HepG2 (cell line): ENCODE measurements at regions not wholly inside any gene's neighbourhood (a gene's known extent, or its start where the extent isn't known, plus 50 kb on each side); places are given as distances from the start of the nearest gene placed in this dataset.

Source experiments
- CHD2 ChIP-seq: IDR thresholded peaks from 2 replicates; pipeline ENCODE4 v1.6.1; 2011; ENCODE audit warnings: low read depth, low read length, improper control_type of control experiment
- ELF1 ChIP-seq: sonication (generic); formaldehyde crosslinking; IDR thresholded peaks from 2 replicates; pipeline ENCODE4 v1.4.0; 2020; ENCODE audit warnings: missing genetic modification reagents
- POLR2A ChIP-seq, 2 experiments: IDR thresholded peaks; 2 replicates each; pipeline ENCODE4 v1.6.1; 2011; ENCODE audit warnings: low read depth in 2 of 2, low read length in 2 of 2, mild to moderate bottlenecking in 1 of 2, moderate library complexity in 1 of 2; ENCODE audit not compliant: insufficient read depth in 1 of 2
- POLR2AphosphoS5 ChIP-seq: IDR thresholded peaks from 2 replicates; pipeline ENCODE4 v1.6.1; 2012; ENCODE audit warnings: low read depth, low read length
- RELA ChIP-seq: sonication (generic); formaldehyde crosslinking; IDR thresholded peaks from 2 replicates; pipeline ENCODE4 v1.4.0; 2020; ENCODE audit warnings: missing genetic modification reagents
- SAFB2 ChIP-seq: sonication (generic); formaldehyde crosslinking; IDR thresholded peaks from 2 replicates; pipeline ENCODE4 v1.5.1; 2020; ENCODE audit warnings: missing genetic modification reagents, low read depth, mild to moderate bottlenecking, borderline replicate concordance
- SUZ12 ChIP-seq: fragments of 150-350 bp; IDR thresholded peaks from 2 replicates; pipeline ENCODE4 v1.6.1; 2014; ENCODE audit warnings: low read depth, low read length
- ZNF12 ChIP-seq: sonication (generic); formaldehyde crosslinking; IDR thresholded peaks from 2 replicates; pipeline ENCODE4 v1.5.0; 2020; ENCODE audit warnings: missing genetic modification reagents
- ZNF737 ChIP-seq: sonication (generic); formaldehyde crosslinking; IDR thresholded peaks from 2 replicates; pipeline ENCODE4 v1.5.0; 2020; ENCODE audit warnings: missing genetic modification reagents, mild to moderate bottlenecking, borderline replicate concordance
- TF ChIP-seq, protein P1 (sequence below): sonication (generic); formaldehyde crosslinking; IDR thresholded peaks from 2 replicates; pipeline ENCODE4 v1.8.1; 2023; ENCODE audit warnings: missing genetic modification reagents, inconsistent platforms, borderline replicate concordance
- TF ChIP-seq, protein P2 (sequence below): sonication (generic); formaldehyde crosslinking; IDR thresholded peaks from 2 replicates; pipeline ENCODE4 v1.4.0; 2020; ENCODE audit warnings: missing genetic modification reagents

DNA sequence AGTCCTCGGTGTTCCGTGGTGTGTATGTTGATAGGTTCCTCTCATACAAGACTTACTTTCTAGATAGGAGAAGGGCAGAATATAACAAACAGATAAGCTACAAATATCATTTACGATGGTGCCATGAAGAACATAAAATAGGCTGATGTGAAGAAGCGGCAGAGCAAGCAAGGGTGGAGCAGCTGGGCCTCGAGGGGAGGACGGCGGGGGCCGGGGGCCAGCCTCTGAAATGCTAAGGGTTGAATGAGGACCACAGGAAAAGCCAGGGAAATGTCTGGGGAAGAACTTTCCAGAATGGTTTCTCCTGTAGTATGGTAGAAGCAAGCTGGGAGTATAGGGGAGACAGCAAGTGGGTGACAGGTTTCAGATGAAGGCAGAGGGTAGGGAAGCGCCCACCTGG, 529.5 kb downstream of the LIG4 start:
- TF ChIP-seq RELA (CRISPR knock-in tag) (no peak), POLR2AphosphoS5 (no peak), POLR2A (IDR thresholded peaks at IDR 0.05; ENCODE audit: insufficient read depth in 1 of 2, low read depth in 2 of 2, low read length in 2 of 2) (no peak), ELF1 (CRISPR knock-in tag) (no peak), ZNF737 (CRISPR knock-in tag) (no peak), ZNF12 (CRISPR knock-in tag) (no peak), SUZ12 (no peak), CHD2 (no peak), SAFB2 (CRISPR knock-in tag) (no peak)
- TF ChIP-seq, protein P1, sequence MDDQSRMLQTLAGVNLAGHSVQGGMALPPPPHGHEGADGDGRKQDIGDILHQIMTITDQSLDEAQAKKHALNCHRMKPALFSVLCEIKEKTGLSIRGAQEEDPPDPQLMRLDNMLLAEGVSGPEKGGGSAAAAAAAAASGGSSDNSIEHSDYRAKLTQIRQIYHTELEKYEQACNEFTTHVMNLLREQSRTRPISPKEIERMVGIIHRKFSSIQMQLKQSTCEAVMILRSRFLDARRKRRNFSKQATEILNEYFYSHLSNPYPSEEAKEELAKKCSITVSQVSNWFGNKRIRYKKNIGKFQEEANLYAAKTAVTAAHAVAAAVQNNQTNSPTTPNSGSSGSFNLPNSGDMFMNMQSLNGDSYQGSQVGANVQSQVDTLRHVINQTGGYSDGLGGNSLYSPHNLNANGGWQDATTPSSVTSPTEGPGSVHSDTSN (CRISPR knock-in tag): no peak
- TF ChIP-seq, protein P2, sequence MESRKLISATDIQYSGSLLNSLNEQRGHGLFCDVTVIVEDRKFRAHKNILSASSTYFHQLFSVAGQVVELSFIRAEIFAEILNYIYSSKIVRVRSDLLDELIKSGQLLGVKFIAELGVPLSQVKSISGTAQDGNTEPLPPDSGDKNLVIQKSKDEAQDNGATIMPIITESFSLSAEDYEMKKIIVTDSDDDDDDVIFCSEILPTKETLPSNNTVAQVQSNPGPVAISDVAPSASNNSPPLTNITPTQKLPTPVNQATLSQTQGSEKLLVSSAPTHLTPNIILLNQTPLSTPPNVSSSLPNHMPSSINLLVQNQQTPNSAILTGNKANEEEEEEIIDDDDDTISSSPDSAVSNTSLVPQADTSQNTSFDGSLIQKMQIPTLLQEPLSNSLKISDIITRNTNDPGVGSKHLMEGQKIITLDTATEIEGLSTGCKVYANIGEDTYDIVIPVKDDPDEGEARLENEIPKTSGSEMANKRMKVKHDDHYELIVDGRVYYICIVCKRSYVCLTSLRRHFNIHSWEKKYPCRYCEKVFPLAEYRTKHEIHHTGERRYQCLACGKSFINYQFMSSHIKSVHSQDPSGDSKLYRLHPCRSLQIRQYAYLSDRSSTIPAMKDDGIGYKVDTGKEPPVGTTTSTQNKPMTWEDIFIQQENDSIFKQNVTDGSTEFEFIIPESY (CRISPR knock-in tag): no peak
